Activated B cell treated with CpG ODN at 0.5 μM for 24 hours (primary cell): ENCODE measurements at regions not wholly inside any gene's neighbourhood (a gene's known extent, or its start where the extent isn't known, plus 50 kb on each side); places are given as distances from the start of the nearest gene placed in this dataset.

Experiments
- ATAC-seq: fragments of 200-7000 bp; cut with Tn5 transposase; one replicate; pipeline ENCODE4 v1.10.0; 2021; ENCODE audit warnings: low read depth, mild to moderate bottlenecking, moderate library complexity
- CTCF ChIA-PET: fragments of 350-600 bp; sonication (Branson Sonifier 250); formaldehyde crosslinking; loops from one replicate; lab custom pipeline; 2021; ENCODE audit warnings: antibody characterized with exemption; lab: Charles Lee
- POLR2A ChIA-PET: fragments of 350-600 bp; sonication (Branson Sonifier 250); formaldehyde crosslinking; loops from one replicate; lab custom pipeline; 2021; ENCODE audit warnings: antibody characterized with exemption; lab: Charles Lee
- DNase-seq: peaks from one replicate; pipeline ENCODE4 v3.0.0; 2022
- H3K27ac Mint-ChIP-seq: one replicate; pipeline ENCODE4 v1.8.0; 2020; ENCODE audit warnings: mixed read lengths
- H3K27me3 Mint-ChIP-seq: one replicate; pipeline ENCODE4 v1.8.0; 2021; ENCODE audit warnings: mixed read lengths
- H3K36me3 Mint-ChIP-seq: one replicate; pipeline ENCODE4 v1.8.0; 2021; ENCODE audit warnings: low read depth, mixed read lengths
- H3K4me1 Mint-ChIP-seq: one replicate; pipeline ENCODE4 v1.8.0; 2021; ENCODE audit warnings: mixed read lengths
- H3K4me3 Mint-ChIP-seq: one replicate; pipeline ENCODE4 v1.8.0; 2020; ENCODE audit warnings: mild to moderate bottlenecking, mixed read lengths
- H3K9me3 Mint-ChIP-seq: one replicate; pipeline ENCODE4 v1.8.0; 2020; ENCODE audit warnings: mixed read lengths
- intact Hi-C: fragments of 100-400 bp; cut with micrococcal nuclease; formaldehyde crosslinking; loops from one replicate; pipeline ENCODE4 v1.15.1; 2024
- TF ChIP-seq, protein P1 (sequence below): fragments of 200-600 bp; IDR thresholded peaks from one replicate; pipeline ENCODE4 v1.8.0; 2022; ENCODE audit warnings: antibody characterized with exemption, mild to moderate bottlenecking

DNA sequence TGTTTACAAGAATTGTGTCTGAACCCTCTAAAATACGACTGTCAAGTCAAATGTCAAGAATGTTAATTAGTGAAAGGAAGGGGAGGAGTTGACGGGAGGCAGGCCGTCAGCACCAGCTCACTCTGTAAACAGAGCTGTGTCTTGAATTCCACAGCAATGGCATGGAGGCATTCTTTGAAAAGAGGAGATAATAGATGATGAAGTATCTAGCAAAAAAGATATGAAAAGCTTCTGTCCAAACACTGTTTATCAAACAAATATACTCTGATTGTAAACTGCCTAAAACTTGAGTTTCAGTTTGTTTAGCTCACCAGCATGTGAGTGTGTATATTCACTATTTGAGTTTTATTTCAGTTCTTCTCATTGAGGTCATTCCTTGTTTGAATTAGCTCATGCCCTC lies 94.7 kb upstream of the CDC42EP3 start:
- intact Hi-C loops, result no loop called here
- Mint-ChIP-seq H3K4me1 (no peaks in the 10 kb centered on the region), H3K4me3 (no peak overlapping the region), H3K27ac (no peak overlapping the region), H3K36me3 (no peaks in the 10 kb centered on the region), H3K9me3 (peaks cover 4% of the 10 kb centered on the region), H3K27me3 (peaks cover 5% of the 10 kb centered on the region)
- ChIA-PET POLR2A (no interaction called here), CTCF (no interaction called here)
- ATAC-seq (no peak), DNase-seq (no peak)
- TF ChIP-seq, protein P1, sequence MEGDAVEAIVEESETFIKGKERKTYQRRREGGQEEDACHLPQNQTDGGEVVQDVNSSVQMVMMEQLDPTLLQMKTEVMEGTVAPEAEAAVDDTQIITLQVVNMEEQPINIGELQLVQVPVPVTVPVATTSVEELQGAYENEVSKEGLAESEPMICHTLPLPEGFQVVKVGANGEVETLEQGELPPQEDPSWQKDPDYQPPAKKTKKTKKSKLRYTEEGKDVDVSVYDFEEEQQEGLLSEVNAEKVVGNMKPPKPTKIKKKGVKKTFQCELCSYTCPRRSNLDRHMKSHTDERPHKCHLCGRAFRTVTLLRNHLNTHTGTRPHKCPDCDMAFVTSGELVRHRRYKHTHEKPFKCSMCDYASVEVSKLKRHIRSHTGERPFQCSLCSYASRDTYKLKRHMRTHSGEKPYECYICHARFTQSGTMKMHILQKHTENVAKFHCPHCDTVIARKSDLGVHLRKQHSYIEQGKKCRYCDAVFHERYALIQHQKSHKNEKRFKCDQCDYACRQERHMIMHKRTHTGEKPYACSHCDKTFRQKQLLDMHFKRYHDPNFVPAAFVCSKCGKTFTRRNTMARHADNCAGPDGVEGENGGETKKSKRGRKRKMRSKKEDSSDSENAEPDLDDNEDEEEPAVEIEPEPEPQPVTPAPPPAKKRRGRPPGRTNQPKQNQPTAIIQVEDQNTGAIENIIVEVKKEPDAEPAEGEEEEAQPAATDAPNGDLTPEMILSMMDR, result no peak

DNA sequence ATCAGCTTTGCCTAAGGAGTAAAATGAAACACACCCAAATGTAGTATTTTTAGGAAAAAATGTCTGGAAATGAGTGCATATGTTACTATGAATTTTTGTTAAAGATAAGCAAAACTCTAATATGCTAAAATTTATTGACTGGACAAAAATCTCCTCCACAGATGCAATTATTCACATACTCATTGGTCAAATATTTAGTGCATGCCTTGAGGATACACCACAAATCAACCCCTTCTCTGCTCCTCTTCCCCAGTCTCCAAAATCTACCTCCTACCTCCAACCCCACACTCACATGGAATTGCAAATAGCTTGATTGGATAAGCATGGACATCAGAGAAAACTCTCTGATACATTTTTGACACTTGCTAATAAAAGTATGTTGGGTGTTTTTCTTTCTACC lies 95.6 kb upstream of the CDC42EP3 start:
- H3K27me3 Mint-ChIP-seq, result peaks cover 5% of the 10 kb centered on the region
- TF ChIP-seq, protein P1, result no peak
- H3K27ac Mint-ChIP-seq, result no peak overlapping the region
- H3K9me3 Mint-ChIP-seq, result peaks cover 4% of the 10 kb centered on the region
- no peak for DNase-seq
- no peaks in the 10 kb centered on the region for H3K4me1 Mint-ChIP-seq
- ChIA-PET POLR2A (no interaction called here), CTCF (no interaction called here)
- intact Hi-C loops, result no loop called here
- no peaks in the 10 kb centered on the region for H3K36me3 Mint-ChIP-seq
- ATAC-seq, result no peak
- H3K4me3 Mint-ChIP-seq, result no peak overlapping the region

GRCh38 chr2:37767959-37768925 lies 96.8 kb upstream of the CDC42EP3 start:
- Mint-ChIP-seq H3K27ac (no peak overlapping the region), H3K36me3 (no peaks in the 10 kb centered on the region), H3K27me3 (peaks cover 5% of the 10 kb centered on the region), H3K4me3 (no peak overlapping the region), H3K9me3 (peaks cover 4% of the 10 kb centered on the region), H3K4me1 (no peaks in the 10 kb centered on the region)
- no peak for DNase-seq
- ATAC-seq, result no peak
- ChIA-PET CTCF (interaction anchor here (0.6 kb wide), 1 partner anchor 64 kb away, joined by 3 read pairs; no protein-coding TSS in a partner anchor), POLR2A (no interaction called here)
- intact Hi-C loops, result no loop called here
- TF ChIP-seq, protein P1, result no peak

GRCh38 chr2:37769551-37769950 lies 98.1 kb upstream of the CDC42EP3 start:
- no peaks in the 10 kb centered on the region for H3K4me1 Mint-ChIP-seq
- ChIA-PET CTCF (no interaction called here), POLR2A (no interaction called here)
- no peak overlapping the region for H3K27ac Mint-ChIP-seq
- no peak overlapping the region for H3K4me3 Mint-ChIP-seq
- intact Hi-C loops, result no loop called here
- no peaks in the 10 kb centered on the region for H3K36me3 Mint-ChIP-seq
- DNase-seq, result no peak
- TF ChIP-seq, protein P1, result no peak
- peaks cover 4% of the 10 kb centered on the region for H3K9me3 Mint-ChIP-seq
- peaks cover 5% of the 10 kb centered on the region for H3K27me3 Mint-ChIP-seq
- ATAC-seq, result no peak

GRCh38 chr2:37770797-37771196 lies 99.4 kb upstream of the CDC42EP3 start:
- ATAC-seq, result no peak
- H3K4me1 Mint-ChIP-seq, result no peaks in the 10 kb centered on the region
- ChIA-PET CTCF (no interaction called here), POLR2A (no interaction called here)
- no peak for DNase-seq
- H3K36me3 Mint-ChIP-seq, result no peaks in the 10 kb centered on the region
- no peak overlapping the region for H3K27ac Mint-ChIP-seq
- intact Hi-C loops, result no loop called here
- TF ChIP-seq, protein P1, result no peak
- H3K4me3 Mint-ChIP-seq, result no peak overlapping the region
- H3K27me3 Mint-ChIP-seq, result peaks cover 9% of the 10 kb centered on the region
- peaks cover 4% of the 10 kb centered on the region for H3K9me3 Mint-ChIP-seq
